HepG2 (cell line): ENCODE measurements at regions not wholly inside any gene's neighbourhood (a gene's known extent, or its start where the extent isn't known, plus 50 kb on each side); places are given as distances from the start of the nearest gene placed in this dataset.

Experiments used
- ATAC-seq: fragments of 200-7000 bp; cut with Tn5 transposase; 3 replicates; pipeline ENCODE4 v1.9.1; 2020; ENCODE audit warnings: mild to moderate bottlenecking, moderate library complexity
- BruUV-seq: library from RNA; stranded (reverse); fragments of 400-500 nt; replicated peaks from 2 replicates; lab custom pipeline; 2021; lab: Mats Ljungman, UMichigan
- CTCF ChIA-PET: fragments of 300-600 bp; formaldehyde crosslinking; extraction: SDS; loops from one replicate; lab custom pipeline; 2021; ENCODE audit warnings: low total read pairs, inconsistent platforms, low intra/inter-chr PET ratio; lab: Yijun Ruan, JAX
- POLR2A ChIA-PET: fragments of 350-600 bp; sonication (Branson Sonifier 250); formaldehyde crosslinking; loops from one replicate; lab custom pipeline; 2020; ENCODE audit warnings: antibody characterized with exemption, inconsistent platforms; lab: Yijun Ruan, JAX
- DNase-seq: peaks from one replicate; pipeline ENCODE4 v3.0.0-alpha.2; 2015; ENCODE audit warnings: low spot score
- FAIRE-seq: peaks from 3 replicates; lab custom pipeline; 2011; peaks lifted over from hg19 to GRCh38; lab: Jason Lieb, UNC
- H2AFZ ChIP-seq: one replicate; pipeline ENCODE4 v1.6.1; 2011; ENCODE audit warnings: low read length, inconsistent platforms
- H3K27ac ChIP-seq: fragments of 300-600 bp; 3 replicates; pipeline ENCODE4 v1.8.0; 2011; ENCODE audit warnings: mixed run types, mild to moderate bottlenecking, mixed read lengths, low read length, inconsistent platforms; ENCODE audit not compliant: insufficient read depth; ENCODE audit errors: extremely low read length
- H3K27me3 ChIP-seq, 2 experiments: fragments of 200-600 bp in 1 of 2; 2 replicates in 1 of 2; 3 replicates in 1 of 2; pipeline versions ENCODE4 v1.6.0 to v1.8.0; 2011; ENCODE audit warnings: low read length in 2 of 2, mild to moderate bottlenecking in 2 of 2, moderate library complexity in 2 of 2, inconsistent platforms in 1 of 2; ENCODE audit not compliant: insufficient read depth in 2 of 2, control insufficient read depth in 1 of 2
- H3K36me3 ChIP-seq, 2 experiments: fragments of 200-600 bp in 1 of 2; replicated peaks in 1 of 2; 2 replicates in 1 of 2; 3 replicates in 1 of 2; pipeline versions ENCODE4 v1.5.1 to v1.8.0; 2011; ENCODE audit warnings: low read length in 2 of 2, inconsistent platforms in 1 of 2; ENCODE audit not compliant: insufficient read depth in 2 of 2, control insufficient read depth in 1 of 2
- H3K4me1 ChIP-seq: 2 replicates; pipeline ENCODE4 v1.5.1; 2012; ENCODE audit warnings: low read length, inconsistent platforms; ENCODE audit not compliant: insufficient read depth
- H3K4me2 ChIP-seq: 2 replicates; pipeline ENCODE4 v1.6.0; 2011; ENCODE audit warnings: low read depth, low read length, inconsistent platforms
- H3K4me3 ChIP-seq, 3 experiments: fragments of 200-600 bp in 1 of 3; sonication (generic), shearing (Covaris generic) in 1 of 3; replicated peaks in 1 of 3; 2 replicates each; pipeline ENCODE4 v1.5.1; 2011 to 2016; ENCODE audit warnings: low read length in 3 of 3, inconsistent platforms in 2 of 3, low read depth in 2 of 3, mild to moderate bottlenecking in 2 of 3, control low read depth in 1 of 3, mixed read lengths in 1 of 3; ENCODE audit not compliant: insufficient read depth in 1 of 3
- H3K79me2 ChIP-seq: one replicate; pipeline ENCODE4 v1.6.1; 2011; ENCODE audit warnings: low read length, inconsistent platforms; ENCODE audit not compliant: insufficient read depth
- H3K9ac ChIP-seq: 2 replicates; pipeline ENCODE4 v1.6.0; 2011; ENCODE audit warnings: mild to moderate bottlenecking, low read depth, low read length, inconsistent platforms; ENCODE audit not compliant: insufficient read depth
- H3K9me3 ChIP-seq: 2 replicates; pipeline ENCODE4 v1.5.1; 2012; ENCODE audit warnings: mild to moderate bottlenecking, low read length
- H4K20me1 ChIP-seq: 2 replicates; pipeline ENCODE4 v1.6.0; 2011; ENCODE audit warnings: inconsistent platforms, mild to moderate bottlenecking, low read length, moderate library complexity; ENCODE audit not compliant: insufficient read depth
- CBX2 ChIP-seq, 2 experiments: fragments of 200-600 bp in 1 of 2; sonication (generic); formaldehyde crosslinking in 1 of 2; IDR thresholded peaks; 2 replicates each; pipeline versions ENCODE4 v1.7.0 to v1.8.1; 2018 to 2022; ENCODE audit warnings: low read depth in 2 of 2, low read length in 1 of 2, mild to moderate bottlenecking in 1 of 2, missing genetic modification reagents in 1 of 2
- HDAC6 ChIP-seq: fragments of 200-600 bp; sonication (generic); IDR thresholded peaks from 2 replicates; pipeline ENCODE4 v1.7.0; 2017; ENCODE audit warnings: mild to moderate bottlenecking, antibody characterized with exemption, low read length, low read depth
- IKZF5 ChIP-seq: IDR thresholded peaks from 2 replicates; pipeline ENCODE4 v1.6.1; 2018; ENCODE audit warnings: missing genetic modification reagents, mild to moderate bottlenecking, missing compliant biosample characterization
- KDM6A ChIP-seq: IDR thresholded peaks from 2 replicates; pipeline ENCODE4 v1.6.1; 2016; ENCODE audit warnings: low read depth
- NCOA2 ChIP-seq: sonication (generic); formaldehyde crosslinking; IDR thresholded peaks from 2 replicates; pipeline ENCODE4 v1.8.0; 2022; ENCODE audit warnings: inconsistent platforms
- SIN3A ChIP-seq: IDR thresholded peaks from 2 replicates; pipeline ENCODE4 v1.6.1; 2011; ENCODE audit warnings: low read depth, mild to moderate bottlenecking, control low read depth, low read length, borderline replicate concordance
- SKI ChIP-seq: fragments of 450-650 bp; IDR thresholded peaks from one replicate; pipeline ENCODE4 v1.6.1; 2018; ENCODE audit warnings: mild to moderate bottlenecking; ENCODE audit not compliant: partially characterized antibody
- ZFY ChIP-seq: sonication (generic); formaldehyde crosslinking; IDR thresholded peaks from 2 replicates; pipeline ENCODE4 v1.4.0; 2020; ENCODE audit warnings: missing genetic modification reagents
- ZKSCAN5 ChIP-seq: sonication (generic); formaldehyde crosslinking; IDR thresholded peaks from 2 replicates; pipeline ENCODE4 v1.5.1; 2020; ENCODE audit warnings: mild to moderate bottlenecking, missing genetic modification reagents
- ZNF530 ChIP-seq: sonication (generic); formaldehyde crosslinking; IDR thresholded peaks from 2 replicates; pipeline ENCODE4 v1.5.0; 2020; ENCODE audit warnings: low read depth, mild to moderate bottlenecking, missing genetic modification reagents
- ZNF780A ChIP-seq: sonication (generic); formaldehyde crosslinking; IDR thresholded peaks from 2 replicates; pipeline ENCODE4 v1.8.0; 2022; ENCODE audit warnings: mild to moderate bottlenecking, missing genetic modification reagents, moderate library complexity
- WGBS: methylation state at CpG from one replicate; pipeline ENCODE4 v1.1.6; 2017; ENCODE audit warnings: low lambda C conversion rate; 5-methylcytosine and 5-hydroxymethylcytosine counted together
- in situ Hi-C: cut with HindIII; loops from 2 replicates; pipeline ENCODE4 v1.10.0; 2017; ENCODE audit warnings: low pct_unique_long_range_greater_than_20kb; ENCODE audit not compliant: extremely low pct_ligation_motif_present
- intact Hi-C: fragments of 100-400 bp; cut with micrococcal nuclease; formaldehyde crosslinking; loops from one replicate; pipeline ENCODE4 v1.10.0; 2022; ENCODE audit not compliant: unreplicated experiment
- TF ChIP-seq, protein P1 (sequence below): sonication (generic); formaldehyde crosslinking; conservative IDR thresholded peaks from 2 replicates; pipeline ENCODE4 v1.8.0; 2022; ENCODE audit warnings: low read depth, missing genetic modification reagents

GRCh38 chr14:53328841-53329240 is 175.7 kb upstream of the DDHD1 start (continued):
- TF ChIP-seq CBX2 (IDR thresholded peaks at IDR 0.05; ENCODE audit: low read depth, low read length) = no peak
- TF ChIP-seq CBX2 (CRISPR knock-in tag; IDR thresholded peaks at IDR 0.05; ENCODE audit: low read depth) = no peak
- TF ChIP-seq SKI = no peak
- TF ChIP-seq ZNF530 (CRISPR knock-in tag) = no peak

GRCh38 chr14:53327716-53328115 is 174.6 kb upstream of the DDHD1 start:
- TF ChIP-seq SIN3A = no peak
- TF ChIP-seq NCOA2 (CRISPR knock-in tag) = no peak
- TF ChIP-seq, protein P1, sequence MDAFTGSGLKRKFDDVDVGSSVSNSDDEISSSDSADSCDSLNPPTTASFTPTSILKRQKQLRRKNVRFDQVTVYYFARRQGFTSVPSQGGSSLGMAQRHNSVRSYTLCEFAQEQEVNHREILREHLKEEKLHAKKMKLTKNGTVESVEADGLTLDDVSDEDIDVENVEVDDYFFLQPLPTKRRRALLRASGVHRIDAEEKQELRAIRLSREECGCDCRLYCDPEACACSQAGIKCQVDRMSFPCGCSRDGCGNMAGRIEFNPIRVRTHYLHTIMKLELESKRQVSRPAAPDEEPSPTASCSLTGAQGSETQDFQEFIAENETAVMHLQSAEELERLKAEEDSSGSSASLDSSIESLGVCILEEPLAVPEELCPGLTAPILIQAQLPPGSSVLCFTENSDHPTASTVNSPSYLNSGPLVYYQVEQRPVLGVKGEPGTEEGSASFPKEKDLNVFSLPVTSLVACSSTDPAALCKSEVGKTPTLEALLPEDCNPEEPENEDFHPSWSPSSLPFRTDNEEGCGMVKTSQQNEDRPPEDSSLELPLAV (CRISPR knock-in tag) = no peak
- TF ChIP-seq ZKSCAN5 = no peak
- TF ChIP-seq ZFY = no peak
- no peak for TF ChIP-seq ZNF780A (CRISPR knock-in tag)
- no peak for TF ChIP-seq HDAC6
- no peak for TF ChIP-seq IKZF5 (CRISPR knock-in tag)
- no peak for TF ChIP-seq KDM6A (CRISPR knock-in tag)
- ATAC-seq (no peak), DNase-seq (no peak), FAIRE-seq (no peak)
- Histone ChIP-seq H3K79me2 (no peaks in the 10 kb centered on the region), H3K4me2 (no peak overlapping the region), H4K20me1 (no peaks in the 10 kb centered on the region), H3K36me3 (no peaks in the 10 kb centered on the region), H3K27me3 (no peaks in the 10 kb centered on the region; a peak in 1 of 5 replicates), H3K9ac (no peak overlapping the region), H3K27ac (no peak overlapping the region), H3K4me3 (no peak overlapping the region), H3K4me1 (no peaks in the 10 kb centered on the region), H2AFZ (no peak overlapping the region), H3K9me3 (no peaks in the 10 kb centered on the region)
- in situ Hi-C loops (no loop called here), intact Hi-C loops (loop anchor here (5.0 kb wide), 1 partner anchor 35 kb away; no protein-coding TSS in a partner anchor)
- ChIA-PET CTCF (no interaction called here), POLR2A (no interaction called here)
- WGBS = 20% methylated on average over 1 of the region's 1 CpG
- no TSS peak for BruUV-seq
